Vagina (tissue), 2 donors: ENCODE measurements at regions not wholly inside any gene's neighbourhood (a gene's known extent, or its start where the extent isn't known, plus 50 kb on each side); places are given as distances from the start of the nearest gene placed in this dataset.

ENCODE experiments used
- DNase-seq, 2 donors: peaks; one replicate each; pipeline ENCODE4 v3.0.0-alpha.2; 2017; ENCODE audit errors: extremely low spot score in 2 of 2
- H3K27ac ChIP-seq: fragments of 200-600 bp; sonication (generic); one replicate; pipeline ENCODE4 v1.5.1; 2019
- H3K27me3 ChIP-seq: fragments of 200-600 bp; sonication (generic); one replicate; pipeline ENCODE4 v1.5.1; 2019
- H3K36me3 ChIP-seq, 2 donors: fragments of 200-600 bp; sonication (generic); one replicate each; pipeline ENCODE4 v1.5.1; 2017 to 2019
- H3K4me1 ChIP-seq: fragments of 200-600 bp; sonication (generic); one replicate; pipeline ENCODE4 v1.5.1; 2019
- H3K4me3 ChIP-seq, 2 donors: fragments of 200-600 bp; sonication (generic); 1 replicate in 1 of 2; 2 replicates in 1 of 2; pipeline ENCODE4 v1.5.1; 2016 to 2019
- H3K9me3 ChIP-seq: fragments of 200-600 bp; sonication (generic); one replicate; pipeline ENCODE4 v1.5.1; 2019
- CTCF ChIP-seq, 3 experiments: fragments of 450-650 bp in 2 of 3; fragments of 200-600 bp in 1 of 3; sonication (generic) in 1 of 3; IDR thresholded peaks; one replicate each; pipeline ENCODE4 v1.5.1; 2017 to 2019; ENCODE audit warnings: antibody characterized with exemption in 3 of 3, mild to moderate bottlenecking in 2 of 3, moderate library complexity in 2 of 3
- POLR2A ChIP-seq, 2 donors: fragments of 450-650 bp; IDR thresholded peaks; one replicate each; pipeline ENCODE4 v1.6.1; 2017; ENCODE audit warnings: antibody characterized with exemption in 2 of 2, mild to moderate bottlenecking in 2 of 2, moderate library complexity in 2 of 2
- POLR2AphosphoS5 ChIP-seq, 2 donors: sonication (generic); formaldehyde crosslinking; IDR thresholded peaks; one replicate each; pipeline ENCODE4 v1.9.0; 2017; ENCODE audit warnings: antibody characterized with exemption in 2 of 2, mild to moderate bottlenecking in 2 of 2, low read depth in 1 of 2; ENCODE audit not compliant: insufficient read depth in 1 of 2
- intact Hi-C: fragments of 100-400 bp; cut with DNase I; formaldehyde crosslinking; loops from one replicate; pipeline ENCODE4 v1.15.1; 2023

- Histone ChIP-seq H3K27me3 (no peaks in the 10 kb centered on the region), H3K27ac (no peak overlapping the region), H3K4me3 (no peak overlapping the region), H3K4me1 (no peaks in the 10 kb centered on the region), H3K9me3 (no peaks in the 10 kb centered on the region), H3K36me3 (no peaks in the 10 kb centered on the region)
- intact Hi-C loops = no loop called here
- DNase-seq = no peak
- TF ChIP-seq CTCF (IDR thresholded peaks at IDR 0.05) = no peak
Observed at GRCh38 chr1:222105861-222106260, 364.0 kb upstream of the DUSP10 start.

GRCh38 chr1:222105393-222105737 lies 363.5 kb upstream of the DUSP10 start:
- TF ChIP-seq POLR2A (IDR thresholded peaks at IDR 0.05) (no peak), POLR2AphosphoS5 (IDR thresholded peaks at IDR 0.05; ENCODE audit: insufficient read depth in 1 of 2, low read depth in 1 of 2) (no peak), CTCF (IDR thresholded peaks at IDR 0.05) (no peak)
- no peak for DNase-seq
- Histone ChIP-seq H3K9me3 (no peaks in the 10 kb centered on the region), H3K4me3 (no peak overlapping the region), H3K27ac (no peak overlapping the region), H3K27me3 (no peaks in the 10 kb centered on the region), H3K4me1 (no peaks in the 10 kb centered on the region), H3K36me3 (no peaks in the 10 kb centered on the region)
- intact Hi-C loops = no loop called here

GRCh38 chr1:222104694-222105392 lies 363.0 kb upstream of the DUSP10 start:
- DNase-seq = no peak
- Histone ChIP-seq H3K36me3 (no peaks in the 10 kb centered on the region), H3K27ac (no peak overlapping the region), H3K4me3 (no peak overlapping the region), H3K4me1 (no peaks in the 10 kb centered on the region), H3K9me3 (no peaks in the 10 kb centered on the region), H3K27me3 (no peaks in the 10 kb centered on the region)
- intact Hi-C loops = no loop called here
- no peak for TF ChIP-seq CTCF (IDR thresholded peaks at IDR 0.05)
- TF ChIP-seq POLR2AphosphoS5 (IDR thresholded peaks at IDR 0.05; ENCODE audit: insufficient read depth in 1 of 2, low read depth in 1 of 2) = no peak
- no peak for TF ChIP-seq POLR2A (IDR thresholded peaks at IDR 0.05)

GRCh38 chr1:222104097-222104496 lies 362.2 kb upstream of the DUSP10 start:
- intact Hi-C loops = no loop called here
- Histone ChIP-seq H3K4me1 (no peaks in the 10 kb centered on the region), H3K27ac (no peak overlapping the region), H3K36me3 (no peaks in the 10 kb centered on the region), H3K9me3 (no peaks in the 10 kb centered on the region), H3K27me3 (no peaks in the 10 kb centered on the region), H3K4me3 (no peak overlapping the region)
- DNase-seq = no peak
- TF ChIP-seq POLR2A (IDR thresholded peaks at IDR 0.05) (no peak), POLR2AphosphoS5 (IDR thresholded peaks at IDR 0.05; ENCODE audit: insufficient read depth in 1 of 2, low read depth in 1 of 2) (no peak), CTCF (IDR thresholded peaks at IDR 0.05) (no peak)

- DNase-seq = no peak
- Histone ChIP-seq H3K4me3 (no peak overlapping the region), H3K27me3 (no peaks in the 10 kb centered on the region), H3K9me3 (no peaks in the 10 kb centered on the region), H3K36me3 (no peaks in the 10 kb centered on the region), H3K4me1 (peaks cover 26% of the 10 kb centered on the region), H3K27ac (no peak overlapping the region)
- no peak for TF ChIP-seq POLR2A (IDR thresholded peaks at IDR 0.05)
- TF ChIP-seq POLR2AphosphoS5 (IDR thresholded peaks at IDR 0.05; ENCODE audit: insufficient read depth in 1 of 2, low read depth in 1 of 2) = no peak
- no peak for TF ChIP-seq CTCF (IDR thresholded peaks at IDR 0.05)
- intact Hi-C loops = no loop called here
Observed at GRCh38 chr1:222099746-222100145, 357.9 kb upstream of the DUSP10 start.
